AG04450 (cell line): ENCODE measurements at regions not wholly inside any gene's neighbourhood (a gene's known extent, or its start where the extent isn't known, plus 50 kb on each side); places are given as distances from the start of the nearest gene placed in this dataset.

Experiments
- CTCF ChIA-PET: fragments of 300-600, 350-600 bp; formaldehyde crosslinking; extraction: SDS; loops from one replicate; lab custom pipeline; 2022; ENCODE audit warnings: antibody characterized with exemption, inconsistent platforms; lab: Charles Lee
- POLR2A ChIA-PET: fragments of 350-600 bp; formaldehyde crosslinking; extraction: SDS; loops from one replicate; lab custom pipeline; 2021; ENCODE audit warnings: antibody characterized with exemption, inconsistent platforms; lab: Yijun Ruan, JAX
- DNase-seq: peaks from one replicate; pipeline ENCODE4 v3.0.0-alpha.2; 2011; ENCODE audit warnings: low read depth, low spot score
- H3K27ac ChIP-seq: one replicate; pipeline ENCODE4 v1.5.1; 2012; ENCODE audit warnings: low read depth, low read length, control low read depth
- H3K27me3 ChIP-seq: one replicate; pipeline ENCODE4 v1.6.0; 2012; ENCODE audit warnings: low read length; ENCODE audit not compliant: control insufficient read depth, insufficient read depth
- H3K4me3 ChIP-seq: 2 replicates; pipeline ENCODE4 v1.5.1; 2011; ENCODE audit warnings: mild to moderate bottlenecking, low read depth, low read length, control low read depth
- H3K9me3 ChIP-seq: 2 replicates; pipeline ENCODE4 v1.5.1; 2012; ENCODE audit warnings: low read length; ENCODE audit not compliant: control insufficient read depth, insufficient read depth
- CTCF ChIP-seq: IDR thresholded peaks from 2 replicates; pipeline ENCODE4 v1.5.1; 2011; ENCODE audit warnings: low read depth, low read length, control low read depth, inconsistent platforms

GRCh38 chr1:30516485-30516858 lies 206.9 kb downstream of the MATN1 start:
- no peaks in the 10 kb centered on the region for H3K9me3 ChIP-seq
- DNase-seq: no peak
- H3K4me3 ChIP-seq: no peak overlapping the region
- H3K27me3 ChIP-seq: no peaks in the 10 kb centered on the region
- ChIA-PET CTCF (no interaction called here), POLR2A (no interaction called here)
- TF ChIP-seq CTCF: no peak
- H3K27ac ChIP-seq: no peak overlapping the region

DNA sequence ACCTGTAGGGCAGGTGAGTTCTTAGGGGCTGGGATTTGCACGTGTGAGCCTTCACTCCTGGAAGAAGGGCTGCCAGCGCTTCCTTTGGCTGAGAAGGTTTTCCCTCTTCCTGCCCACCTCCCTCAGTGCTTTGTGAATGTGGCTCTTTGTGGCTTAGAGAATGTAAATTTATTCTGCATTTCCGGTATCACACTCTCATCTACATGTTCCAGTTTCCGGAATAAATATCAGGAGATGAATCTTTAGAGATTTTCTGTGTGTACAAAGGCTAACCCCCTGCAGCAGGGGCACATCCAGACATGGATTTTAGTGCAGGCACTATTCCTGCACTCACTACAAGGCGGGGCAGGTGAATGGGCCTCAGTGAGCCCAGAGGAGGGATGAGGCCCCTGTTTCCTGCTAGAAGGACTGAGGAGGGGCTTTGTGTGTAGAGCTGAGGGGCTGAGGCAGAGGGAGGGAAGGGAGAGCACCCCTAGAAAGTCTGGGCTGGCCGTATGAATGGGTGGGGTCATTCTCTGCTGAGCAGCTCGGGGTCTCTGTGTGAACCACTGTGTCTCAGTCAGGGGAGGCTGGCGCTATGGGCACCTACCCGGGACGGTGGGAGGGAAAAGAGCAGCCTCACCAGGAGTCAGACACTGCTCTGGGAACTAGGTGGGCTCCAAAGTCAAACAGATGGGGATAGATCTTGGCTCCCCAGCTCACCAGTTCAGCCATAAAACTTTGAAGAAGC lies 207.5 kb downstream of the MATN1 start:
- H3K27ac ChIP-seq: no peak overlapping the region
- no peak for DNase-seq
- H3K4me3 ChIP-seq: no peak overlapping the region
- no peaks in the 10 kb centered on the region for H3K9me3 ChIP-seq
- no peaks in the 10 kb centered on the region for H3K27me3 ChIP-seq
- TF ChIP-seq CTCF: no peak
- POLR2A ChIA-PET: no interaction called here
- CTCF ChIA-PET: no interaction called here

GRCh38 chr1:30514945-30515344 lies 208.4 kb downstream of the MATN1 start:
- H3K27ac ChIP-seq: no peak overlapping the region
- H3K4me3 ChIP-seq: no peak overlapping the region
- no peaks in the 10 kb centered on the region for H3K9me3 ChIP-seq
- POLR2A ChIA-PET: no interaction called here
- no peak for TF ChIP-seq CTCF
- CTCF ChIA-PET: no interaction called here
- H3K27me3 ChIP-seq: no peaks in the 10 kb centered on the region
- no peak for DNase-seq

- ChIA-PET CTCF (no interaction called here), POLR2A (no interaction called here)
- H3K4me3 ChIP-seq: no peak overlapping the region
- H3K27ac ChIP-seq: no peak overlapping the region
- H3K9me3 ChIP-seq: no peaks in the 10 kb centered on the region
- TF ChIP-seq CTCF: no peak
- no peaks in the 10 kb centered on the region for H3K27me3 ChIP-seq
- DNase-seq: no peak
These were observed 209.2 kb downstream of the MATN1 start for GRCh38 chr1:30514137-30514654.

- Histone ChIP-seq H3K27me3 (no peaks in the 10 kb centered on the region), H3K9me3 (no peaks in the 10 kb centered on the region), H3K4me3 (no peak overlapping the region), H3K27ac (no peak overlapping the region)
- CTCF ChIA-PET: no interaction called here
- DNase-seq: no peak
- no peak for TF ChIP-seq CTCF
- POLR2A ChIA-PET: no interaction called here
These were observed 209.8 kb downstream of the MATN1 start for GRCh38 chr1:30513396-30514136.
